H1 (cell line): ENCODE measurements at regions not wholly inside any gene's neighbourhood (a gene's known extent, or its start where the extent isn't known, plus 50 kb on each side); places are given as distances from the start of the nearest gene placed in this dataset.

Experiments used
- CTCF ChIA-PET: fragments of 300-600 bp; sonication (Branson Sonifier 250); formaldehyde crosslinking; loops from one replicate; lab custom pipeline; 2021; ENCODE audit not compliant: partially characterized antibody; lab: Charles Lee
- POLR2A ChIA-PET: fragments of 300-600 bp; sonication (Branson Sonifier 250); formaldehyde crosslinking; loops from one replicate; lab custom pipeline; 2021; ENCODE audit warnings: inconsistent platforms; ENCODE audit not compliant: partially characterized antibody; lab: Charles Lee
- DNase-seq, 2 experiments: peaks; one replicate each; pipeline versions ENCODE4 v3.0.0 to v3.0.0-alpha.2; 2010 to 2022; ENCODE audit warnings: low spot score in 2 of 2, low read depth in 1 of 2, mixed read lengths in 1 of 2
- FAIRE-seq: peaks from 2 replicates; lab custom pipeline; 2011; peaks lifted over from hg19 to GRCh38; lab: Jason Lieb, UNC
- H2AFZ ChIP-seq: 2 replicates; pipeline ENCODE4 v1.8.1; 2012; ENCODE audit warnings: low read length, inconsistent platforms
- H2AK5ac ChIP-seq: 2 replicates; pipeline ENCODE4 v1.6.1; 2013; ENCODE audit warnings: low read depth, low read length
- H2BK120ac ChIP-seq: replicated peaks from 2 replicates; pipeline ENCODE3; 2013; ENCODE audit warnings: low read depth, low read length, inconsistent platforms
- H2BK12ac ChIP-seq: 2 replicates; pipeline ENCODE4 v1.6.1; 2013; ENCODE audit warnings: low read depth, low read length
- H2BK15ac ChIP-seq: 2 replicates; pipeline ENCODE4 v1.6.1; 2013; ENCODE audit warnings: low read length
- H2BK20ac ChIP-seq: 2 replicates; pipeline ENCODE4 v1.6.1; 2013; ENCODE audit warnings: low read length
- H2BK5ac ChIP-seq: 2 replicates; pipeline ENCODE4 v1.6.1; 2013; ENCODE audit warnings: low read depth, low read length
- H3K14ac ChIP-seq: 2 replicates; pipeline ENCODE4 v1.6.1; 2013; ENCODE audit warnings: inconsistent platforms; ENCODE audit not compliant: insufficient read length
- H3K18ac ChIP-seq: 2 replicates; pipeline ENCODE4 v1.6.1; 2013; ENCODE audit warnings: low read length; ENCODE audit errors: extremely low read depth
- H3K23ac ChIP-seq: 2 replicates; pipeline ENCODE4 v1.6.1; 2013; ENCODE audit warnings: inconsistent platforms; ENCODE audit not compliant: insufficient read length
- H3K23me2 ChIP-seq: 2 replicates; pipeline ENCODE4 v1.6.1; 2013; ENCODE audit warnings: low read depth, low read length
- H3K27ac ChIP-seq: 2 replicates; pipeline ENCODE4 v1.6.1; 2011; ENCODE audit warnings: low read depth, low read length, inconsistent platforms
- H3K27me3 ChIP-seq, 4 experiments: replicated peaks in 1 of 4; 1 replicate in 1 of 4; 2 replicates in 3 of 4; pipeline versions ENCODE4 v1.6.1 to v1.8.1; 2011 to 2013; ENCODE audit warnings: low read length in 3 of 4, mild to moderate bottlenecking in 3 of 4, inconsistent platforms in 2 of 4, mixed read lengths in 2 of 4, moderate library complexity in 1 of 4; ENCODE audit not compliant: control insufficient read depth in 3 of 4, insufficient read depth in 3 of 4; ENCODE audit errors: extremely low read depth in 1 of 4
- H3K36me3 ChIP-seq, 4 experiments: 2 replicates each; pipeline versions ENCODE4 v1.6.1 to v1.8.1; 2011 to 2013; ENCODE audit warnings: mild to moderate bottlenecking in 4 of 4, low read length in 3 of 4, moderate library complexity in 2 of 4, control low read depth in 1 of 4, inconsistent platforms in 1 of 4; ENCODE audit not compliant: insufficient read depth in 4 of 4, control insufficient read depth in 2 of 4
- H3K4ac ChIP-seq: replicated peaks from 2 replicates; pipeline ENCODE3; 2013; ENCODE audit warnings: low read length, low read depth, mixed read lengths, inconsistent platforms; ENCODE audit not compliant: insufficient read length
- H3K4me1 ChIP-seq, 4 experiments: replicated peaks in 1 of 4; 1 replicate in 1 of 4; 2 replicates in 3 of 4; pipeline versions ENCODE4 v1.6.1 to v1.8.1; 2011 to 2013; ENCODE audit warnings: low read length in 3 of 4, inconsistent platforms in 2 of 4, mixed read lengths in 1 of 4; ENCODE audit not compliant: insufficient read depth in 4 of 4, control insufficient read depth in 3 of 4
- H3K4me2 ChIP-seq, 2 experiments: 2 replicates each; pipeline versions ENCODE4 v1.6.1 to v1.8.1; 2011 to 2013; ENCODE audit warnings: low read depth in 2 of 2, low read length in 2 of 2, control low read depth in 1 of 2, inconsistent platforms in 1 of 2, mild to moderate bottlenecking in 1 of 2; ENCODE audit not compliant: insufficient read depth in 1 of 2
- H3K4me3 ChIP-seq, 4 experiments: fragments of 200-600, 300-600 bp in 1 of 4; sonication (generic), shearing (Covaris generic), sonication (Bioruptor Twin) in 1 of 4; 2 replicates each; pipeline versions ENCODE4 v1.5.1 to v1.8.1; 2011 to 2016; ENCODE audit warnings: low read length in 4 of 4, low read depth in 3 of 4, control low read depth in 2 of 4, inconsistent platforms in 2 of 4, mild to moderate bottlenecking in 2 of 4, mixed read lengths in 1 of 4, moderate library complexity in 1 of 4; ENCODE audit not compliant: insufficient read depth in 2 of 4; ENCODE audit errors: extremely low read depth in 1 of 4
- H3K56ac ChIP-seq: replicated peaks from 2 replicates; pipeline ENCODE3; 2013; ENCODE audit warnings: low read depth, mild to moderate bottlenecking, mixed read lengths, low read length, inconsistent platforms; ENCODE audit not compliant: insufficient read length
- H3K79me1 ChIP-seq: 2 replicates; pipeline ENCODE4 v1.6.1; 2013; ENCODE audit warnings: low read depth, low read length, control low read depth
- H3K79me2 ChIP-seq, 2 experiments: 2 replicates each; pipeline versions ENCODE4 v1.6.1 to v1.8.1; 2012 to 2013; ENCODE audit warnings: low read length in 2 of 2, mild to moderate bottlenecking in 2 of 2, inconsistent platforms in 1 of 2; ENCODE audit not compliant: insufficient read depth in 2 of 2, control insufficient read depth in 1 of 2
- H3K9ac ChIP-seq, 4 experiments: replicated peaks in 1 of 4; 1 replicate in 1 of 4; 2 replicates in 3 of 4; pipeline versions ENCODE4 v1.6.1 to v1.8.1; 2011 to 2013; ENCODE audit warnings: low read depth in 3 of 4, low read length in 3 of 4, control low read depth in 2 of 4, mild to moderate bottlenecking in 2 of 4, moderate library complexity in 2 of 4, inconsistent platforms in 1 of 4; ENCODE audit errors: extremely low read depth in 1 of 4
- H3K9me3 ChIP-seq, 2 experiments: 2 replicates each; pipeline versions ENCODE4 v1.6.1 to v1.8.1; 2012 to 2013; ENCODE audit warnings: mild to moderate bottlenecking in 2 of 2, moderate library complexity in 2 of 2, control low read depth in 1 of 2, inconsistent platforms in 1 of 2, low read depth in 1 of 2, low read length in 1 of 2, mixed read lengths in 1 of 2; ENCODE audit not compliant: insufficient read depth in 2 of 2
- H4K20me1 ChIP-seq, 2 experiments: replicated peaks in 1 of 2; 2 replicates each; pipeline versions ENCODE3 to v1.8.1; 2011 to 2013; ENCODE audit warnings: inconsistent platforms in 2 of 2, low read length in 2 of 2, mild to moderate bottlenecking in 1 of 2; ENCODE audit not compliant: insufficient read depth in 2 of 2, control insufficient read depth in 1 of 2
- H4K5ac ChIP-seq: 2 replicates; pipeline ENCODE4 v1.6.1; 2013; ENCODE audit warnings: low read length, low read depth, mixed read lengths, inconsistent platforms; ENCODE audit not compliant: insufficient read length
- H4K8ac ChIP-seq: 2 replicates; pipeline ENCODE4 v1.8.0; 2013; ENCODE audit warnings: mild to moderate bottlenecking, moderate library complexity, low read length, inconsistent platforms; ENCODE audit not compliant: insufficient read depth; ENCODE audit errors: extremely low read depth
- H4K91ac ChIP-seq: replicated peaks from 2 replicates; pipeline ENCODE3; 2013; ENCODE audit warnings: low read length, mixed read lengths, inconsistent platforms; ENCODE audit not compliant: insufficient read length
- CBX5 ChIP-seq: fragments of 300-800, 300-1000 bp; sonication (generic); IDR thresholded peaks from 2 replicates; pipeline ENCODE4 v1.7.1; 2016; ENCODE audit warnings: antibody characterized with exemption, low read length, low read depth
- E2F6 ChIP-seq: IDR thresholded peaks from 2 replicates; pipeline ENCODE4 v1.6.1; 2012; ENCODE audit warnings: inconsistent platforms
- EP300 ChIP-seq, 2 experiments: IDR thresholded peaks; 1 replicate in 1 of 2; 2 replicates in 1 of 2; pipeline ENCODE4 v1.6.1; 2011 to 2012; ENCODE audit warnings: low read depth in 2 of 2, low read length in 2 of 2, mild to moderate bottlenecking in 2 of 2, borderline replicate concordance in 1 of 2, inconsistent platforms in 1 of 2, moderate library complexity in 1 of 2
- HDAC2 ChIP-seq, 2 experiments: fragments of 300-600 bp in 1 of 2; sonication (generic) in 1 of 2; IDR thresholded peaks; 2 replicates each; pipeline ENCODE4 v1.6.1; 2011 to 2012; ENCODE audit warnings: low read depth in 2 of 2, low read length in 2 of 2, mild to moderate bottlenecking in 2 of 2, moderate library complexity in 2 of 2, borderline replicate concordance in 1 of 2, inconsistent platforms in 1 of 2
- KDM1A ChIP-seq: fragments of 200-600, 300-600 bp; sonication (generic); IDR thresholded peaks from 2 replicates; pipeline ENCODE4 v1.7.1; 2016; ENCODE audit warnings: mild to moderate bottlenecking, low read length, borderline replicate concordance
- SAP30 ChIP-seq: fragments of 300-600 bp; sonication (generic); IDR thresholded peaks from 2 replicates; pipeline ENCODE4 v1.7.1; 2012; ENCODE audit warnings: low read length, moderate library complexity, mild to moderate bottlenecking, inconsistent platforms; ENCODE audit not compliant: insufficient read depth, insufficient replicate concordance
- TCF12 ChIP-seq: IDR thresholded peaks from 2 replicates; pipeline ENCODE4 v1.6.1; 2011; ENCODE audit warnings: low read depth, mild to moderate bottlenecking, low read length
- YY1 ChIP-seq: IDR thresholded peaks from 2 replicates; pipeline ENCODE4 v1.6.1; 2011; ENCODE audit warnings: low read depth, mild to moderate bottlenecking, low read length
- WGBS, 2 experiments: shearing (Covaris generic) in 1 of 2; methylation state at CpG; one replicate each; pipeline versions ENCODE4 v1.1.6 to v1.1.7; 2013 to 2015; ENCODE audit warnings: low lambda C conversion rate in 2 of 2, mixed read lengths in 2 of 2, inconsistent platforms in 1 of 2, low coverage in 1 of 2, missing lambda C conversion rate in 1 of 2; ENCODE audit not compliant: insufficient replicate concordance in 2 of 2, insufficient coverage in 1 of 2, insufficient read length in 1 of 2; ENCODE audit errors: extremely low coverage in 1 of 2, missing lambda C conversion rate in 1 of 2; 5-methylcytosine and 5-hydroxymethylcytosine counted together

DNA sequence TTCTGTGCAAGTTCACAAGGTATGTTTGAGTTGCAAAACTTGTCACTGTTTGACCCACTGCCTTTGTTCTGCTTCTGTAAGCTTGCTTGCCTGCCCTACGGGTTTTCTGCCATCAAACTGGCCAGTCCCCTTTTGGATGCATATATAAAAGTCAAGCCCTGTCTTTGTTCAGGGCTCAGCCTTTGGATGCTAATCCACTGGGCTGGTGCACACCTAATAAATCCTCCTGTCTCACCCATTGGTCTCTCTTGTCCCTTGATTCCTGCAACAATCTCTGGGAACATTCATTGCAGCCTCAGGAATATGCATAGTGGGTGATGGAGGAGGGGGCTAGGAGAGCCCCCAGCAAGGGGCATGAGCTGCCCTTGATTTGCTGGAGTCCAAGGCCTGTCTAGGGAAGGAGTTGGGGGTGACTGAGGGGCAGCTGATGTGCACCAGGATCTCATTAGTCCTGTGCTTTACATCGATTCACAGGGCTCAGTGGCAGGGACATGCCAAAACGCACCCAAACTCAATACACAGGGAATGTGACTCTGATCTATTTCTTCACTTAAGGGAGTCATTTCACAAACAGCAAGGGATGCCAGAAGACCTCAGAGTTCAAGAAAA lies 225.4 kb upstream of the NLRP1 start:
- Histone ChIP-seq H2BK5ac (no peak overlapping the region), H3K56ac (no peak overlapping the region), H3K9me3 (peaks cover 29 to 30% of the 10 kb centered on the region in 2 experiments), H4K8ac (no peak overlapping the region), H3K4me3 (no peak overlapping the region), H2BK20ac (no peak overlapping the region), H2BK120ac (no peak overlapping the region), H4K20me1 (no peaks in the 10 kb centered on the region), H3K27me3 (no peaks in the 10 kb centered on the region), H4K91ac (no peak overlapping the region), H3K36me3 (no peaks in the 10 kb centered on the region), H4K5ac (no peak overlapping the region), H3K23ac (no peak overlapping the region), H3K23me2 (no peaks in the 10 kb centered on the region), H2BK12ac (no peak overlapping the region), H2AFZ (no peak overlapping the region), H3K27ac (no peak overlapping the region), H3K79me1 (no peaks in the 10 kb centered on the region), H3K79me2 (no peaks in the 10 kb centered on the region), H3K18ac (no peak overlapping the region), H3K4me2 (no peak overlapping the region), H3K4ac (no peak overlapping the region), H3K9ac (no peak overlapping the region), H3K4me1 (peaks cover 0 to 6% (median 2%) of the 10 kb centered on the region in 4 experiments; a peak in 4 of 7 replicates), H2AK5ac (no peak overlapping the region), H3K14ac (no peak overlapping the region), H2BK15ac (no peak overlapping the region)
- no peak for DNase-seq
- WGBS, 2 experiments: 92% methylated on average over 3 of the region's 3 CpGs; no CpG with 5 or more reads in 1 of the 2 experiments
- FAIRE-seq: no peak
- CTCF ChIA-PET: interaction anchor here (1.5 to 5.1 kb wide), 2 partner anchors 13 to 15 kb away, joined by 3 to 18 read pairs; no protein-coding TSS in a partner anchor
- no peak for TF ChIP-seq YY1
- TF ChIP-seq EP300 (IDR thresholded peaks at IDR 0.05; ENCODE audit: borderline replicate concordance in 1 of 2, low read depth in 2 of 2, low read length in 2 of 2): peak in 1 of 2 experiments; percentile 72; a peak in 1 of 3 replicates
- TF ChIP-seq TCF12: peak; percentile 51; the same call in 1 of the 2 replicates
- no peak for TF ChIP-seq E2F6
- TF ChIP-seq HDAC2 (IDR thresholded peaks at IDR 0.05; ENCODE audit: borderline replicate concordance in 1 of 2, low read depth in 2 of 2, low read length in 2 of 2): 0 out of 4 replicates have a peak, but pooled peaks of 1 of the 2 experiments have one; percentile 52
- TF ChIP-seq SAP30: no peak
- TF ChIP-seq CBX5: peak; percentile 76; the same call in 1 of the 2 replicates
- peak; percentile 65; the same call in 1 of the 2 replicates for TF ChIP-seq KDM1A
- POLR2A ChIA-PET: no interaction called here
